A549 (cell line): ENCODE measurements at regions not wholly inside any gene's neighbourhood (a gene's known extent, or its start where the extent isn't known, plus 50 kb on each side); places are given as distances from the start of the nearest gene placed in this dataset.

ENCODE experiments used
- BCL3 ChIP-seq: fragments of >200 bp; sonication (Bioruptor Twin); formaldehyde crosslinking; IDR thresholded peaks from 3 replicates; pipeline ENCODE4 v1.6.1; 2016
- CEBPB ChIP-seq, 2 experiments: fragments of >200 bp in 1 of 2; sonication (Bioruptor Twin) in 1 of 2; formaldehyde crosslinking in 1 of 2; IDR thresholded peaks; 2 replicates each; pipeline ENCODE4 v1.6.1; 2012 to 2016
- CHD2 ChIP-seq: fragments of 150-350 bp; IDR thresholded peaks from 2 replicates; pipeline ENCODE4 v1.6.1; 2014; ENCODE audit warnings: low read length; ENCODE audit not compliant: partially characterized antibody
- CTCF ChIP-seq: fragments of >200 bp; sonication (Bioruptor Twin); formaldehyde crosslinking; IDR thresholded peaks from 3 replicates; pipeline ENCODE4 v1.5.1; 2016
- HOXB13 ChIP-seq: fragments of 250-450 bp; sonication (Bioruptor Pico); IDR thresholded peaks from 2 replicates; pipeline ENCODE4 v1.5.0; 2020; ENCODE audit warnings: low read depth, mild to moderate bottlenecking, moderate library complexity
- KDM5A ChIP-seq: fragments of 200-600 bp; sonication (generic); IDR thresholded peaks from 2 replicates; pipeline ENCODE4 v1.6.1; 2016; ENCODE audit warnings: antibody characterized with exemption, mild to moderate bottlenecking
- PBX3 ChIP-seq: IDR thresholded peaks from 2 replicates; pipeline ENCODE4 v1.6.1; 2012
- POLR2A ChIP-seq: IDR thresholded peaks from 2 replicates; pipeline ENCODE4 v1.6.1; 2012; ENCODE audit warnings: mild to moderate bottlenecking, low read length
- RCOR1 ChIP-seq: fragments of 150-350 bp; IDR thresholded peaks from 2 replicates; pipeline ENCODE4 v1.6.1; 2014; ENCODE audit warnings: antibody characterized with exemption, low read length, low read depth
- REST ChIP-seq: fragments of 200-600 bp; sonication (generic); IDR thresholded peaks from 2 replicates; pipeline ENCODE4 v1.6.1; 2016; ENCODE audit warnings: antibody characterized with exemption, mild to moderate bottlenecking, moderate library complexity
- RFX5 ChIP-seq: fragments of 450-650 bp; IDR thresholded peaks from 2 replicates; pipeline ENCODE4 v1.7.1; 2014; ENCODE audit warnings: antibody characterized with exemption, mild to moderate bottlenecking, moderate library complexity
- SMC3 ChIP-seq: fragments of >200 bp; sonication (Bioruptor Twin); formaldehyde crosslinking; IDR thresholded peaks from 3 replicates; pipeline ENCODE4 v1.6.1; 2018; ENCODE audit warnings: inconsistent platforms
- ZFP36 ChIP-seq: fragments of 450-650 bp; IDR thresholded peaks from 2 replicates; pipeline ENCODE4 v1.6.1; 2014; ENCODE audit warnings: borderline replicate concordance; ENCODE audit not compliant: partially characterized antibody
- TF ChIP-seq, protein P1 (sequence below): fragments of 450-650 bp; IDR thresholded peaks from 2 replicates; pipeline ENCODE4 v1.6.1; 2014; ENCODE audit warnings: antibody characterized with exemption

- TF ChIP-seq CTCF (no peak), HOXB13 (CRISPR knock-in tag) (no peak), BCL3 (no peak), CHD2 (no peak), POLR2A (no peak), RCOR1 (no peak), RFX5 (no peak), SMC3 (no peak), KDM5A (no peak), CEBPB (IDR thresholded peaks at IDR 0.05) (peak; percentile 70 to 91; a peak in 3 of 4 replicates), REST (no peak), ZFP36 (no peak), PBX3 (no peak)
- TF ChIP-seq, protein P1, sequence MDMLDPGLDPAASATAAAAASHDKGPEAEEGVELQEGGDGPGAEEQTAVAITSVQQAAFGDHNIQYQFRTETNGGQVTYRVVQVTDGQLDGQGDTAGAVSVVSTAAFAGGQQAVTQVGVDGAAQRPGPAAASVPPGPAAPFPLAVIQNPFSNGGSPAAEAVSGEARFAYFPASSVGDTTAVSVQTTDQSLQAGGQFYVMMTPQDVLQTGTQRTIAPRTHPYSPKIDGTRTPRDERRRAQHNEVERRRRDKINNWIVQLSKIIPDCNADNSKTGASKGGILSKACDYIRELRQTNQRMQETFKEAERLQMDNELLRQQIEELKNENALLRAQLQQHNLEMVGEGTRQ: no peak
Observed at GRCh38 chr22:27244328-27244727, 557.2 kb downstream of the MN1 start.
